ENCODE measurements at regions not wholly inside any gene's neighbourhood (a gene's known extent, or its start where the extent isn't known, plus 50 kb on each side); places are given as distances from the start of the nearest gene placed in this dataset.
A peak's percentile ranks its signal among the peaks of the same experiment; 100 is the strongest.
"Not testable (repeated sequence)": the region's sequence is repeated elsewhere in the genome, so short reads cannot be mapped to it uniquely, and the experiment has no call there.

- DNase-seq, result no peak
These were observed 474.2 kb upstream of the FTMT start for GRCh38 chr5:121377461-121377860.

- no peak for DNase-seq
These were observed 473.6 kb upstream of the FTMT start for GRCh38 chr5:121378046-121378445.

- DNase-seq, result no peak
These were observed 472.9 kb upstream of the FTMT start for GRCh38 chr5:121378559-121379359.

GRCh38 chr5:121380066-121380465 lies 471.6 kb upstream of the FTMT start:
- DNase-seq, result no peak

GRCh38 chr5:121384359-121384758 lies 467.3 kb upstream of the FTMT start:
- no peak for DNase-seq

- no peak for DNase-seq
These were observed 465.3 kb upstream of the FTMT start for GRCh38 chr5:121386334-121386733.

GRCh38 chr5:121396716-121397115 lies 455.0 kb upstream of the FTMT start:
- DNase-seq, result no peak

GRCh38 chr5:121399879-121400278 lies 451.8 kb upstream of the FTMT start:
- no peak for DNase-seq

- DNase-seq, result no peak
These were observed 442.9 kb upstream of the FTMT start for GRCh38 chr5:121408778-121409177.

GRCh38 chr5:121415270-121415669 lies 436.4 kb upstream of the FTMT start:
- DNase-seq, result no peak

- DNase-seq, result no peak
These were observed 430.0 kb upstream of the FTMT start for GRCh38 chr5:121421646-121422045.

- no peak for DNase-seq
These were observed 426.7 kb upstream of the FTMT start for GRCh38 chr5:121424976-121425375.

GRCh38 chr5:121426153-121426552 lies 425.5 kb upstream of the FTMT start:
- peak in 1 of 2 donors; percentile 0 for DNase-seq

GRCh38 chr5:121429761-121430160 lies 421.9 kb upstream of the FTMT start:
- DNase-seq, result no peak

GRCh38 chr5:121430538-121430937 lies 421.1 kb upstream of the FTMT start:
- no peak for DNase-seq

- no peak for DNase-seq
These were observed 406.2 kb upstream of the FTMT start for GRCh38 chr5:121445511-121445910.

- DNase-seq, result no peak
These were observed 389.2 kb upstream of the FTMT start for GRCh38 chr5:121462441-121462840.

GRCh38 chr5:121471222-121471621 lies 380.5 kb upstream of the FTMT start:
- not testable (repeated sequence) for DNase-seq

- DNase-seq, result no peak
These were observed 373.0 kb upstream of the FTMT start for GRCh38 chr5:121478636-121479035.

GRCh38 chr5:121479337-121479736 lies 372.3 kb upstream of the FTMT start:
- no peak for DNase-seq

GRCh38 chr5:121485281-121485680 lies 366.4 kb upstream of the FTMT start:
- no peak for DNase-seq

- not testable (repeated sequence) for DNase-seq
These were observed 365.7 kb upstream of the FTMT start for GRCh38 chr5:121485999-121486398.

GRCh38 chr5:121489972-121490371 lies 361.7 kb upstream of the FTMT start:
- DNase-seq, result no peak

- no peak for DNase-seq
These were observed 354.5 kb upstream of the FTMT start for GRCh38 chr5:121497176-121497575.

GRCh38 chr5:121500310-121500709 lies 351.4 kb upstream of the FTMT start:
- DNase-seq, result no peak
